Rectal smooth muscle tissue (tissue), 1 donor: ENCODE measurements at regions not wholly inside any gene's neighbourhood (a gene's known extent, or its start where the extent isn't known, plus 50 kb on each side); places are given as distances from the start of the nearest gene placed in this dataset.

ENCODE experiments used
- H3K27ac ChIP-seq: one replicate; pipeline ENCODE4 v1.7.0; 2013; ENCODE audit warnings: low read depth, low read length, inconsistent platforms
- H3K27me3 ChIP-seq: one replicate; pipeline ENCODE4 v1.7.0; 2013; ENCODE audit warnings: low read length; ENCODE audit not compliant: control insufficient read depth, insufficient read depth
- H3K36me3 ChIP-seq: one replicate; pipeline ENCODE4 v1.7.0; 2013; ENCODE audit warnings: low read length; ENCODE audit not compliant: control insufficient read depth, insufficient read depth
- H3K4me1 ChIP-seq: one replicate; pipeline ENCODE4 v1.7.0; 2013; ENCODE audit warnings: low read length; ENCODE audit not compliant: control insufficient read depth, insufficient read depth
- H3K4me3 ChIP-seq: one replicate; pipeline ENCODE4 v1.7.0; 2013; ENCODE audit warnings: low read length
- H3K9ac ChIP-seq: one replicate; pipeline ENCODE4 v1.7.0; 2013; ENCODE audit warnings: low read length

- no peaks in the 10 kb centered on the region for H3K4me1 ChIP-seq
- no peak overlapping the region for H3K27ac ChIP-seq
- no peaks in the 10 kb centered on the region for H3K27me3 ChIP-seq
- H3K36me3 ChIP-seq: no peaks in the 10 kb centered on the region
- no peak overlapping the region for H3K9ac ChIP-seq
- no peak overlapping the region for H3K4me3 ChIP-seq
Observed at GRCh38 chr3:70557976-70558375, 245.5 kb upstream of the MDFIC2 start.

DNA sequence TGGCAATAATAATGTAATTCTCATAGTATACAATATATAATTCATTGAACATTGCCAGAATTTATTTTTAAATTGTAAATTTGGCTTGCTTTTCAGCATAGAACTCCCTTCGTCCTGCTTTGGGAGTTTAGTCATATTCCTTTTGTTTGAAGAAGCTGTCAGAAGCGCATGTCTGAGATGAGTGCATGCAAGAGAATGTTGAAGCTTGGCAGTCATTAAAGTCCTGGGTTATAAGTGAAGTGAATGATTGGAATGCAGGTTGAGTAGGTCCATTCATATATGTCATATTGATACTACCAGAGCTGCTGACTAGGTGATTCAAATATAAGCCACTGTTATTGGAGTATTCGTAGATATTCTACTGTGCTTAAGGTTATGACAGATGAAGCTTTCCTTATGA lies 243.6 kb upstream of the MDFIC2 start:
- H3K9ac ChIP-seq: no peak overlapping the region
- H3K36me3 ChIP-seq: no peaks in the 10 kb centered on the region
- no peaks in the 10 kb centered on the region for H3K27me3 ChIP-seq
- H3K27ac ChIP-seq: no peak overlapping the region
- H3K4me3 ChIP-seq: no peak overlapping the region
- no peaks in the 10 kb centered on the region for H3K4me1 ChIP-seq

DNA sequence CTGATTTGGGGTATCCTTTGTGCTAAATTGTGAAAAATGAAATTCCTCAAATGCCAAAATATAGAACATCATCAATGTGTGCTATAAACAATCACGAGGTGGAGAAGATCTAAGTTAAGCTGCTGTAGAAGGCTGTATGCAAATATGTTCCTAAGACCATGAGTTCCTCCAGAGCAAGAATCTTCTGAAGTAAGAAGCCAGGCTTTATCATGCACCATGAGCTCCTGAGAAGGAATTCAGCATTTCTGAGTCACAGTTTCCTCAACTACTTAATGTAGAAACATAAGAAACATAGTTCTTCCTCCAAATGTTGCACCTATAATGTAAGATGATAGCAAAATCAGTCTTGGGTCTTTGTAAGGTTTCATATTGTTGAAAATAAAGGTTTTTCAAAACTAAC lies 241.7 kb upstream of the MDFIC2 start:
- H3K36me3 ChIP-seq: no peaks in the 10 kb centered on the region
- H3K27ac ChIP-seq: no peak overlapping the region
- no peaks in the 10 kb centered on the region for H3K27me3 ChIP-seq
- H3K4me3 ChIP-seq: no peak overlapping the region
- no peaks in the 10 kb centered on the region for H3K4me1 ChIP-seq
- H3K9ac ChIP-seq: no peak overlapping the region

GRCh38 chr3:70550723-70551319 lies 238.4 kb upstream of the MDFIC2 start:
- no peak overlapping the region for H3K9ac ChIP-seq
- H3K27me3 ChIP-seq: no peaks in the 10 kb centered on the region
- H3K4me3 ChIP-seq: no peak overlapping the region
- no peak overlapping the region for H3K27ac ChIP-seq
- no peaks in the 10 kb centered on the region for H3K36me3 ChIP-seq
- no peaks in the 10 kb centered on the region for H3K4me1 ChIP-seq

- Histone ChIP-seq H3K27me3 (no peaks in the 10 kb centered on the region), H3K36me3 (no peaks in the 10 kb centered on the region), H3K27ac (no peak overlapping the region), H3K4me1 (no peaks in the 10 kb centered on the region), H3K4me3 (no peak overlapping the region), H3K9ac (no peak overlapping the region)
Observed at GRCh38 chr3:70546679-70547078, 234.2 kb upstream of the MDFIC2 start.

GRCh38 chr3:70543493-70543892 lies 231.1 kb upstream of the MDFIC2 start:
- Histone ChIP-seq H3K27me3 (no peaks in the 10 kb centered on the region), H3K9ac (no peak overlapping the region), H3K36me3 (no peaks in the 10 kb centered on the region), H3K4me3 (no peak overlapping the region), H3K4me1 (no peaks in the 10 kb centered on the region), H3K27ac (no peak overlapping the region)

DNA sequence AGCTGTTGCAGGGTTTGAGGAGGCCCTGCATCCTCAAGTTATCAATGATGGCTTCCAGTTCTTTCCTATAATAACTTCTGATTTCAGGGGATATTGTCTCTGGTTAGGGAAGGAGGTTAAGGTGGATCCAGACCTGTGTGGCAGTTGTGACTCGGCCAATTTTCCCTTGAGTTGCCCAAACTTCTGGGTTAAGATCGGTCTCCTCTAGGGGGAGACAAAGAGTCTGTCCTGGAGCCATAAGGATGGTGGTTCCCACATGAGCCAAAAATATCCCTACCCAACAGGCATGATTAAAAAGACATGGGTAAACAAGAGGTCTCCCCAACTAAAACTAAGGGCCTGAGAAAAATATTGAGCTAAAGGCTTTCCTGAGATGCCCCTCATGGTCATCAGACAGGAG lies 227.5 kb upstream of the MDFIC2 start:
- Histone ChIP-seq H3K4me1 (no peaks in the 10 kb centered on the region), H3K27me3 (no peaks in the 10 kb centered on the region), H3K36me3 (no peaks in the 10 kb centered on the region), H3K9ac (no peak overlapping the region), H3K4me3 (no peak overlapping the region), H3K27ac (no peak overlapping the region)

- no peaks in the 10 kb centered on the region for H3K27me3 ChIP-seq
- H3K36me3 ChIP-seq: no peaks in the 10 kb centered on the region
- H3K9ac ChIP-seq: no peak overlapping the region
- peaks cover 3% of the 10 kb centered on the region for H3K4me1 ChIP-seq
- no peak overlapping the region for H3K4me3 ChIP-seq
- no peak overlapping the region for H3K27ac ChIP-seq
Observed at GRCh38 chr3:70532806-70533205, 220.4 kb upstream of the MDFIC2 start.

DNA sequence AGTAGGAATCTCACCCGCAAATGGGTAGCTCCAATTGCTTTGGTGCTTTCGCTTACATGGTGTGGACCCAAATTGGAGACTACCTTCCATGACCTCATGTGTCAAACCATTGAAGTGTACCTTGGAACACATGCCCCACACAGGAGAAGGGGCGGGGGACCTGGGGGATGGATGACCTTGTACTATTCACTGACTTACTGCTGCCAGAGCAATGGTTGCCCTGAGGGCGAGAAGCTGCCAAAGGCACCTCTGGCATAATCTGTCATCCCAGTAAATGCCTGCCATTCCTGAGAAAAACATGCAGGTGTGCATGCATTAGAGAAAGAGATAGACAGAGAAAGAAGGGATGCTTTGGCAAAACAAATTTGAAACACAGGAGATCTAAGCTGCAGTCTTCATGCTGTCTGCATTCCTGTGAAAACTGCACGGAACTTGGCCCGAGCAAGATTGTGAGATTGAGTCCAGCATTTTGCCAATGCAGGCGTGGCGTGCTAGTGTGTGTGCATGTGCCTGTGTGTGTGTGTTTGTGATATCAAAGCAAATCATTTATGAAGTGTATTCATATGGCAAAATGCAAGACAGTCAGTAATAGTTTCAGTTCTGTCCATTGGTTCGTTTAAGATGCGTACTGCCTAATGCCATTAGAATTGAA lies 219.5 kb upstream of the MDFIC2 start:
- Histone ChIP-seq H3K27ac (no peak overlapping the region), H3K36me3 (no peaks in the 10 kb centered on the region), H3K4me3 (no peak overlapping the region)

DNA sequence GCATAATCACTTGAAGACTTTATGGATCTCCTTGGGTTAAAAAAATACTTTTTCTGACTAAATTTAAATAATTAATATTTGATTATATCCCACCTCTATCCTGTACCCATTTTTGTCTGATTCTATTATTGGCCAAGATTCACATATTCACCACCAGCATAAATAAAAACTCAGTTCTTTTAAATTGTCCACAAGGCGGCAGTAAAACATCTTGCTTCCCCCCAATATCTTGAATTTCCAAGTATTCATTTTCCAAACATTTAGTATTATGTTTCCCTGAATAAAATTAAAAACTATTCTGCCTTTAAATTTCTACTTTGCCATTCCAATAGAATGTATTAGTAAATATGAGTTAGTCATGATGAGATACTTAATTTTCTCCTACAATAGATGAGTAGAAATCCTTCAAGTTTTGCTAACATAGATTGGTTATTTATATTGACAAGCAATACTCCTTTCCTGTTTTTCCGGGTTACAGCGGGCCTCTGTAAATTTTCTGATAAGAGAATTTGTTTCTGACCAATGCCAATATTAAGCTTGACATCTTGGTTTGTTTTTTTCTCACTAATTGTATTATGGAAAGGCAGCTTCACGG lies 218.7 kb upstream of the MDFIC2 start:
- no peak overlapping the region for H3K9ac ChIP-seq
- H3K27ac ChIP-seq: no peak overlapping the region
- no peaks in the 10 kb centered on the region for H3K27me3 ChIP-seq
- H3K4me3 ChIP-seq: no peak overlapping the region
- H3K36me3 ChIP-seq: no peaks in the 10 kb centered on the region
- H3K4me1 ChIP-seq: peaks cover 3% of the 10 kb centered on the region

More for the DNA sequence above, 219.5 kb upstream of the MDFIC2 start:
- Histone ChIP-seq H3K4me1 (peaks cover 3% of the 10 kb centered on the region), H3K9ac (no peak overlapping the region), H3K27me3 (no peaks in the 10 kb centered on the region)

DNA sequence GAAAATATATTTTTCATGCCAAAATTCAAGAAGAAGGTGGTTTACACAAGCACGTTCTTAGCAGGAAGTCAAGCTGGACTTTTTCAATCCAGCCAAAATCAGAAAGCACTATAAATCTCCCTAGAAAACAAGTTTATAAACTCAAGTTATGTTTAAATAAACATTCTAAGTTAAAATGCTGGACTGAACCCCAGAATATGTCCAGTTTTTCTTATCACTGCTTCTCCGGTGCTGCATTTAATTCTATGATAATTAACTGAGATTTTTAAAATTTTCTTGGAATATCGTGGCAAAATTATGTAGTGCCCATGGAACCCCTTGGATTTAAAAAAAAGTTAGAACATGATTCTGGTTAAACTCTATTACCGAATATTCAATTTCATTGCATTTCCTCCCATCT lies 218.2 kb upstream of the MDFIC2 start:
- Histone ChIP-seq H3K4me3 (no peak overlapping the region), H3K27ac (no peak overlapping the region), H3K4me1 (peaks cover 3% of the 10 kb centered on the region), H3K36me3 (no peaks in the 10 kb centered on the region), H3K9ac (no peak overlapping the region), H3K27me3 (no peaks in the 10 kb centered on the region)

DNA sequence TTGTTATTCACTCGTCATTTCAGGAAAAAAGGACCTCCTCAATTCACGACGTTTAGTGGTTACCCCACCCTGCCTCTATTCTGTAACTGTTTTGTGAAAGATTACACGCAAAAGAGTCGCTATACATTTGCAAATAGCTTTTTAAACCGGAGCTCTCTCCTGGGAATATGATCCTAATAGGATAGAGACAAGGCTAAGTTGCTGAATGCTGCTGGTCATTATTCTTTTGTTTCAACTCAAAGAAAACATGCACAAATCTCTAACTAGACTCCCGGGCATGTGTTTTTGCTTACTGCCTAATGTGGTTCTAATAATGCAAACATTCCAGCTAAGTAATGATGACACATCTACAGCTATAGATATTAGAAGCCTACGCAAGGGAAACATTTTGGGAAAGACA lies 214.6 kb upstream of the MDFIC2 start:
- H3K4me3 ChIP-seq: no peak overlapping the region
- H3K27ac ChIP-seq: no peak overlapping the region
- H3K36me3 ChIP-seq: no peaks in the 10 kb centered on the region

More for the DNA sequence above, 214.6 kb upstream of the MDFIC2 start:
- no peaks in the 10 kb centered on the region for H3K27me3 ChIP-seq
- peaks cover 3% of the 10 kb centered on the region for H3K4me1 ChIP-seq
- no peak overlapping the region for H3K9ac ChIP-seq
